ENCODE measurements at regions not wholly inside any gene's neighbourhood (a gene's known extent, or its start where the extent isn't known, plus 50 kb on each side); places are given as distances from the start of the nearest gene placed in this dataset.

- Histone ChIP-seq H3K4me1 (ENCODE audit: control insufficient read depth in 1 of 2, insufficient read depth in 2 of 2, low read length in 2 of 2) (no peaks in the 10 kb centered on the region), H3K4me2 (replicated peaks; ENCODE audit: extremely low read depth, low read length, poor library complexity, severe bottlenecking) (no peak overlapping the region), H4K20me1 (ENCODE audit: insufficient read depth, low read length) (no peaks in the 10 kb centered on the region), H3K27me3 (ENCODE audit: control insufficient read depth in 2 of 2, insufficient read depth in 2 of 2, low read length in 2 of 2) (no peaks in the 10 kb centered on the region), H3K4me3 (replicated peaks in 1 of 3; ENCODE audit: low read depth in 2 of 3, low read length in 3 of 3) (no peak overlapping the region), H3K9ac (ENCODE audit: insufficient read depth, low read length, poor library complexity, severe bottlenecking) (no peak overlapping the region), H2AFZ (ENCODE audit: insufficient read depth, low read depth, low read length, poor library complexity, severe bottlenecking) (no peak overlapping the region), H3K9me3 (replicated peaks in 1 of 2; ENCODE audit: control insufficient read depth in 1 of 2, insufficient read depth in 1 of 2, low read length in 2 of 2) (peaks cover 2 to 3% of the 10 kb centered on the region in 2 donors), H3K79me2 (ENCODE audit: insufficient read depth, low read length) (no peaks in the 10 kb centered on the region), H3K36me3 (replicated peaks in 1 of 2; ENCODE audit: control insufficient read depth in 1 of 2, insufficient read depth in 2 of 2, low read length in 2 of 2) (no peaks in the 10 kb centered on the region), H3K27ac (ENCODE audit: low read depth in 1 of 2, low read length in 2 of 2) (no peak overlapping the region)
- H3K27ac Mint-ChIP-seq, result no peak overlapping the region
- peaks cover 0 to 4% (median 0%) of the 10 kb centered on the region in 7 donors for H3K9me3 Mint-ChIP-seq
- 95% methylated on average over 4 of the region's 7 CpGs for WGBS (ENCODE audit: insufficient coverage)
- no peaks in the 10 kb centered on the region for H3K4me1 Mint-ChIP-seq
- TF ChIP-seq CTCF (IDR thresholded peaks at IDR 0.05), result no peak
- no peak overlapping the region for H3K4me3 Mint-ChIP-seq
- DNase-seq, result no peak
- intact Hi-C loops (cut with micrococcal nuclease), result no loop called here
- no peaks in the 10 kb centered on the region for H3K36me3 Mint-ChIP-seq
- H3K27me3 Mint-ChIP-seq (ENCODE audit: low read depth in 3 of 3), result peaks cover 0 to 1% (median 1%) of the 10 kb centered on the region in 3 donors
Observed at GRCh38 chr18:52077251-52077983, 262.6 kb upstream of the DCC start.

GRCh38 chr18:52082246-52082645, 257.8 kb upstream of the DCC start:
- peaks cover 0 to 4% (median 0%) of the 10 kb centered on the region in 7 donors for H3K9me3 Mint-ChIP-seq
- Histone ChIP-seq H3K4me3 (replicated peaks in 1 of 3; ENCODE audit: low read depth in 2 of 3, low read length in 3 of 3) (no peak overlapping the region), H3K36me3 (replicated peaks in 1 of 2; ENCODE audit: control insufficient read depth in 1 of 2, insufficient read depth in 2 of 2, low read length in 2 of 2) (no peaks in the 10 kb centered on the region), H3K79me2 (ENCODE audit: insufficient read depth, low read length) (no peaks in the 10 kb centered on the region), H3K4me2 (replicated peaks; ENCODE audit: extremely low read depth, low read length, poor library complexity, severe bottlenecking) (no peak overlapping the region), H3K9ac (ENCODE audit: insufficient read depth, low read length, poor library complexity, severe bottlenecking) (no peak overlapping the region), H4K20me1 (ENCODE audit: insufficient read depth, low read length) (no peaks in the 10 kb centered on the region), H2AFZ (ENCODE audit: insufficient read depth, low read depth, low read length, poor library complexity, severe bottlenecking) (no peak overlapping the region), H3K27ac (ENCODE audit: low read depth in 1 of 2, low read length in 2 of 2) (no peak overlapping the region), H3K4me1 (ENCODE audit: control insufficient read depth in 1 of 2, insufficient read depth in 2 of 2, low read length in 2 of 2) (no peaks in the 10 kb centered on the region), H3K27me3 (ENCODE audit: control insufficient read depth in 2 of 2, insufficient read depth in 2 of 2, low read length in 2 of 2) (no peaks in the 10 kb centered on the region), H3K9me3 (replicated peaks in 1 of 2; ENCODE audit: control insufficient read depth in 1 of 2, insufficient read depth in 1 of 2, low read length in 2 of 2) (peaks cover 3 to 5% of the 10 kb centered on the region in 2 donors)
- H3K36me3 Mint-ChIP-seq, result no peaks in the 10 kb centered on the region
- peaks cover 0 to 1% (median 0%) of the 10 kb centered on the region in 3 donors for H3K27me3 Mint-ChIP-seq (ENCODE audit: low read depth in 3 of 3)
- no peak for DNase-seq
- intact Hi-C loops (cut with micrococcal nuclease), result no loop called here
- H3K4me3 Mint-ChIP-seq, result no peak overlapping the region
- no peak for TF ChIP-seq CTCF (IDR thresholded peaks at IDR 0.05)
- no peaks in the 10 kb centered on the region for H3K4me1 Mint-ChIP-seq
- H3K27ac Mint-ChIP-seq, result no peak overlapping the region
- no CpG with 5 or more reads among the region's 1 CpG for WGBS (ENCODE audit: insufficient coverage)

Data from CD14-positive monocyte (primary cell).